ENCODE measurements at regions not wholly inside any gene's neighbourhood (a gene's known extent, or its start where the extent isn't known, plus 50 kb on each side); places are given as distances from the start of the nearest gene placed in this dataset.

DNA sequence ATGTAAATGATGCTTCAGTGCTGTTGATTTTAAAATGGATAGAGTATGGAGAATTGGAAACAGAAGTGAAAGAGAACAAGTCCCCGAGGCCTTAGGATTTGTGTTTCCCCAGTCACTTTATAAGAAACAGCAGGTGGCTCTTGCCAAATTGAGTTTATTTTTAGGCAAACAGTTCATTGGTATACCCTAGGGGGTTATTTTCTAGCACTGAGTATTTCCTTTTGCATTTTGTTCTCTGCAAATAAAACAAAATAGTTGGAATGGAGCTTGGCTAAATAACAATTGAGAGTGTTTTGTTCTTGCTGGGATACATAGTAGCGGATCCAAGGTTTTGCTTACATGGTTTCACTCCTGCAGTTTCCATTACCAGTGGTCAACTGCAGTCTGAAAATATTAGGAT, 591.1 kb upstream of the C16orf82 start:
- TF ChIP-seq POLR2A (IDR thresholded peaks at IDR 0.05), result no peak
- TF ChIP-seq, protein P1, sequence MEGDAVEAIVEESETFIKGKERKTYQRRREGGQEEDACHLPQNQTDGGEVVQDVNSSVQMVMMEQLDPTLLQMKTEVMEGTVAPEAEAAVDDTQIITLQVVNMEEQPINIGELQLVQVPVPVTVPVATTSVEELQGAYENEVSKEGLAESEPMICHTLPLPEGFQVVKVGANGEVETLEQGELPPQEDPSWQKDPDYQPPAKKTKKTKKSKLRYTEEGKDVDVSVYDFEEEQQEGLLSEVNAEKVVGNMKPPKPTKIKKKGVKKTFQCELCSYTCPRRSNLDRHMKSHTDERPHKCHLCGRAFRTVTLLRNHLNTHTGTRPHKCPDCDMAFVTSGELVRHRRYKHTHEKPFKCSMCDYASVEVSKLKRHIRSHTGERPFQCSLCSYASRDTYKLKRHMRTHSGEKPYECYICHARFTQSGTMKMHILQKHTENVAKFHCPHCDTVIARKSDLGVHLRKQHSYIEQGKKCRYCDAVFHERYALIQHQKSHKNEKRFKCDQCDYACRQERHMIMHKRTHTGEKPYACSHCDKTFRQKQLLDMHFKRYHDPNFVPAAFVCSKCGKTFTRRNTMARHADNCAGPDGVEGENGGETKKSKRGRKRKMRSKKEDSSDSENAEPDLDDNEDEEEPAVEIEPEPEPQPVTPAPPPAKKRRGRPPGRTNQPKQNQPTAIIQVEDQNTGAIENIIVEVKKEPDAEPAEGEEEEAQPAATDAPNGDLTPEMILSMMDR (IDR thresholded peaks at IDR 0.05), result no peak

Data from heart left ventricle (tissue), 13 donors.